ENCODE measurements at regions not wholly inside any gene's neighbourhood (a gene's known extent, or its start where the extent isn't known, plus 50 kb on each side); places are given as distances from the start of the nearest gene placed in this dataset.

- Histone ChIP-seq H3K36me3 (ENCODE audit: control insufficient read depth, insufficient read depth, low read length) (no peaks in the 10 kb centered on the region), H3K4me3 (replicated peaks; ENCODE audit: low read depth, low read length) (no peak overlapping the region), H3K27me3 (replicated peaks; ENCODE audit: control insufficient read depth, insufficient read depth, low read length) (no peaks in the 10 kb centered on the region)
- no peak for TF ChIP-seq CTCF (IDR thresholded peaks at IDR 0.05; ENCODE audit: insufficient read depth, low read length, poor library complexity, severe bottlenecking)
- DNase-seq (ENCODE audit: extremely low read depth, insufficient read length) = no peak
These were observed 58.8 kb upstream of the BTN3A2 start for GRCh38 chr6:26306232-26306631.

GRCh38 chr6:26307850-26308249 lies 57.1 kb upstream of the BTN3A2 start:
- TF ChIP-seq CTCF (IDR thresholded peaks at IDR 0.05; ENCODE audit: insufficient read depth, low read length, poor library complexity, severe bottlenecking) = no peak
- Histone ChIP-seq H3K36me3 (ENCODE audit: control insufficient read depth, insufficient read depth, low read length) (no peaks in the 10 kb centered on the region), H3K4me3 (replicated peaks; ENCODE audit: low read depth, low read length) (no peak overlapping the region), H3K27me3 (replicated peaks; ENCODE audit: control insufficient read depth, insufficient read depth, low read length) (no peaks in the 10 kb centered on the region)
- no peak for DNase-seq (ENCODE audit: extremely low read depth, insufficient read length)

- Histone ChIP-seq H3K4me3 (replicated peaks; ENCODE audit: low read depth, low read length) (no peak overlapping the region), H3K36me3 (ENCODE audit: control insufficient read depth, insufficient read depth, low read length) (no peaks in the 10 kb centered on the region), H3K27me3 (replicated peaks; ENCODE audit: control insufficient read depth, insufficient read depth, low read length) (no peaks in the 10 kb centered on the region)
- no peak for TF ChIP-seq CTCF (IDR thresholded peaks at IDR 0.05; ENCODE audit: insufficient read depth, low read length, poor library complexity, severe bottlenecking)
- DNase-seq (ENCODE audit: extremely low read depth, insufficient read length) = no peak
These were observed 55.3 kb upstream of the BTN3A2 start for GRCh38 chr6:26309731-26310142.

GRCh38 chr6:26311012-26311384 lies 54.0 kb upstream of the BTN3A2 start:
- Histone ChIP-seq H3K36me3 (ENCODE audit: control insufficient read depth, insufficient read depth, low read length) (no peaks in the 10 kb centered on the region), H3K27me3 (replicated peaks; ENCODE audit: control insufficient read depth, insufficient read depth, low read length) (no peaks in the 10 kb centered on the region), H3K4me3 (replicated peaks; ENCODE audit: low read depth, low read length) (peak overlapping the region; percentile 50; the same call in 1 of the 2 replicates)
- no peak for DNase-seq (ENCODE audit: extremely low read depth, insufficient read length)
- TF ChIP-seq CTCF (IDR thresholded peaks at IDR 0.05; ENCODE audit: insufficient read depth, low read length, poor library complexity, severe bottlenecking) = no peak

- no peaks in the 10 kb centered on the region for H3K27me3 ChIP-seq (replicated peaks; ENCODE audit: control insufficient read depth, insufficient read depth, low read length)
- DNase-seq (ENCODE audit: extremely low read depth, insufficient read length) = peak; percentile 47
- no peaks in the 10 kb centered on the region for H3K36me3 ChIP-seq (ENCODE audit: control insufficient read depth, insufficient read depth, low read length)
- no peak for TF ChIP-seq CTCF (IDR thresholded peaks at IDR 0.05; ENCODE audit: insufficient read depth, low read length, poor library complexity, severe bottlenecking)
- H3K4me3 ChIP-seq (replicated peaks; ENCODE audit: low read depth, low read length) = peak overlapping the region; percentile 50
These were observed 53.5 kb upstream of the BTN3A2 start for GRCh38 chr6:26311385-26312095.

- Histone ChIP-seq H3K36me3 (ENCODE audit: control insufficient read depth, insufficient read depth, low read length) (no peaks in the 10 kb centered on the region), H3K27me3 (replicated peaks; ENCODE audit: control insufficient read depth, insufficient read depth, low read length) (no peaks in the 10 kb centered on the region), H3K4me3 (replicated peaks; ENCODE audit: low read depth, low read length) (peak overlapping the region; percentile 44)
- DNase-seq (ENCODE audit: extremely low read depth, insufficient read length) = no peak
- no peak for TF ChIP-seq CTCF (IDR thresholded peaks at IDR 0.05; ENCODE audit: insufficient read depth, low read length, poor library complexity, severe bottlenecking)
These were observed 52.9 kb upstream of the BTN3A2 start for GRCh38 chr6:26312096-26312463.
